ENCODE measurements at regions not wholly inside any gene's neighbourhood (a gene's known extent, or its start where the extent isn't known, plus 50 kb on each side); places are given as distances from the start of the nearest gene placed in this dataset.

- TF ChIP-seq POLR2A (IDR thresholded peaks at IDR 0.05; ENCODE audit: low read length), result no peak
- TF ChIP-seq GATA1 (IDR thresholded peaks at IDR 0.05; ENCODE audit: low read depth, low read length), result no peak
Observed at GRCh38 chr12:13289653-13290289, 93.2 kb downstream of the EMP1 start.

Measured in erythroblast (primary cell).